ENCODE measurements at regions not wholly inside any gene's neighbourhood (a gene's known extent, or its start where the extent isn't known, plus 50 kb on each side); places are given as distances from the start of the nearest gene placed in this dataset.
A peak's percentile ranks its signal among the peaks of the same experiment; 100 is the strongest.

GRCh38 chr7:96426685-96427084 is 104.8 kb upstream of the SLC25A13 start:
- H3K4me3 ChIP-seq (ENCODE audit: low read depth, low read length): no peak overlapping the region
- in situ Hi-C loops (cut with HindIII; ENCODE audit: low sequenced_read_pairs): no loop called here
- no peak for DNase-seq (ENCODE audit: low read depth, low spot score)
- no peak for TF ChIP-seq CTCF (IDR thresholded peaks at IDR 0.05; ENCODE audit: low read depth, low read length)

DNA sequence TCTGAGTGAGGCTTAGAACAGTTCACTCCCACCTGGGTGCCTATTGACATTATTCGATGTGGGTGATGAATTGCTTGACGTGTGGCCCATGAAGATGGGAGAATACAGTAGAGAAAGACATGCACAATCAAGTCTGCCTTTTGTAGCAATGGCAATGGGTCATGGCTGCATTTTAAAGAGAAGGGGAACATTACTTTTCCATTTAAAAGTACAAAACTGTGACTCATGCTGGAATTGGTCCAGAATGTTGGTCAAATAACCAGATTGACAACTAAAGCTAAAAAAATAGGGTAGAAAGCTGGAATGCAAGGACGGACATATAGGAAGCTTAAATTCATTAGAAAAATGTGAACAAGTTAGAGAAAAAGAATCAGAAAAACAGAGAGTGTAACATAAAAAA is 104.1 kb upstream of the SLC25A13 start:
- no peak overlapping the region for H3K4me3 ChIP-seq (ENCODE audit: low read depth, low read length)
- TF ChIP-seq CTCF (IDR thresholded peaks at IDR 0.05; ENCODE audit: low read depth, low read length): no peak
- in situ Hi-C loops (cut with HindIII; ENCODE audit: low sequenced_read_pairs): no loop called here
- peak; percentile 10 for DNase-seq (ENCODE audit: low read depth, low spot score)

DNA sequence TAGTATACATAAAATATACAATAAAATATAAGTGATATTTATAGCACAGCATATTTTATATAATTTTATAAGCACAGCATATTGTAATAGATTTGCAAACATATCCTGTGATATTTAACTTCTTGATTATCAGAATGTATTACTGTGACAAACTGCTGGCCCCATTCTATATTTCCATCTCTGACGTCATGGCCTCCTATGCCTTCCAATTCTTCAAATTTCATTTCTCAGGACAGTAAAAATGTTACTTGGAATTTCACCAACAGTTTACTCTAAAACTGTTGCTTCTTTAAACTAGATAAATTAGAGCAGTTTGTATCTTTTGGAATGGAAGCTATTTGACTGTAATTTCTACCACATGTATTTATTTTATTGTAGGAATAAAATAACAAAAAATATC is 102.5 kb upstream of the SLC25A13 start:
- TF ChIP-seq CTCF (IDR thresholded peaks at IDR 0.05; ENCODE audit: low read depth, low read length): no peak
- no peak overlapping the region for H3K4me3 ChIP-seq (ENCODE audit: low read depth, low read length)
- DNase-seq (ENCODE audit: low read depth, low spot score): no peak
- in situ Hi-C loops (cut with HindIII; ENCODE audit: low sequenced_read_pairs): no loop called here

- TF ChIP-seq CTCF (IDR thresholded peaks at IDR 0.05; ENCODE audit: low read depth, low read length): no peak
- in situ Hi-C loops (cut with HindIII; ENCODE audit: low sequenced_read_pairs): no loop called here
- no peak for DNase-seq (ENCODE audit: low read depth, low spot score)
- no peak overlapping the region for H3K4me3 ChIP-seq (ENCODE audit: low read depth, low read length)
Measured at GRCh38 chr7:96422388-96422787, 100.5 kb upstream of the SLC25A13 start.

- in situ Hi-C loops (cut with HindIII; ENCODE audit: low sequenced_read_pairs): no loop called here
- no peak overlapping the region for H3K4me3 ChIP-seq (ENCODE audit: low read depth, low read length)
- DNase-seq (ENCODE audit: low read depth, low spot score): no peak
- TF ChIP-seq CTCF (IDR thresholded peaks at IDR 0.05; ENCODE audit: low read depth, low read length): no peak
Measured at GRCh38 chr7:96418581-96418980, 96.7 kb upstream of the SLC25A13 start.

GRCh38 chr7:96417784-96418183 is 95.9 kb upstream of the SLC25A13 start:
- H3K4me3 ChIP-seq (ENCODE audit: low read depth, low read length): no peak overlapping the region
- in situ Hi-C loops (cut with HindIII; ENCODE audit: low sequenced_read_pairs): no loop called here
- TF ChIP-seq CTCF (IDR thresholded peaks at IDR 0.05; ENCODE audit: low read depth, low read length): no peak
- no peak for DNase-seq (ENCODE audit: low read depth, low spot score)

GRCh38 chr7:96416599-96416998 is 94.7 kb upstream of the SLC25A13 start:
- no peak for TF ChIP-seq CTCF (IDR thresholded peaks at IDR 0.05; ENCODE audit: low read depth, low read length)
- in situ Hi-C loops (cut with HindIII; ENCODE audit: low sequenced_read_pairs): no loop called here
- DNase-seq (ENCODE audit: low read depth, low spot score): no peak

More at GRCh38 chr7:96416599-96416998, 94.7 kb upstream of the SLC25A13 start:
- no peak overlapping the region for H3K4me3 ChIP-seq (ENCODE audit: low read depth, low read length)
